Mammary epithelial cell (primary cell): ENCODE measurements at regions not wholly inside any gene's neighbourhood (a gene's known extent, or its start where the extent isn't known, plus 50 kb on each side); places are given as distances from the start of the nearest gene placed in this dataset.

Experiments
- CTCF ChIP-seq, 2 donors: IDR thresholded peaks in 1 of 2; conservative IDR thresholded peaks in 1 of 2; 2 replicates each; pipeline ENCODE4 v1.5.1; 2011 to 2012; ENCODE audit warnings: inconsistent platforms in 2 of 2, low read length in 2 of 2, mild to moderate bottlenecking in 2 of 2, control low read depth in 1 of 2, low read depth in 1 of 2; ENCODE audit not compliant: insufficient read depth in 1 of 2; ENCODE audit errors: extremely low read depth in 1 of 2
- EZH2 ChIP-seq: IDR thresholded peaks from 2 replicates; pipeline ENCODE4 v1.6.1; 2012; ENCODE audit warnings: low read length, inconsistent platforms, borderline replicate concordance

DNA sequence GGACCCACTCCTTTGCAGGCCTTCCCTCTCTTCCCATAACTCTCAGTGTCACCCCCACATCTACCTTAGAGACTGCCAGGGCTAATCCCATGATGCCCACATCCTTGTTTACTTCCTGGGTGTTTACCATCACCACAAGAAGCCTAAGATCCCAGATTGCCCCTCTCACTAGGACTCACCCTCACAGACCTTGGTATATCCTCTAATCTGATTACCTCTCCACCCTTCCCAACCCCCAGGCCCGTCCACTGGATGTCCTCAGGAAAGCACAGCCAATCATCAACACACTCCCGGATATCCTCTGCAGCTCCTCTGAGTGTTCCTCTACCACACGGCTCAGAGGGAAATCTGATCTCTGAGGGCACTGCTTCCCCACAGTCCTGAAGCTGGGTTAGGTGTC, 91.0 kb downstream of the FOXD1 start:
- TF ChIP-seq CTCF (conservative IDR thresholded peaks at IDR 0.05 in 1 of 2, IDR thresholded peaks at IDR 0.05 in 1 of 2; ENCODE audit: extremely low read depth in 1 of 2, insufficient read depth in 1 of 2, low read depth in 1 of 2, low read length in 2 of 2): no peak
- TF ChIP-seq EZH2: no peak
